Fibroblast of lung (primary cell): ENCODE measurements at regions not wholly inside any gene's neighbourhood (a gene's known extent, or its start where the extent isn't known, plus 50 kb on each side); places are given as distances from the start of the nearest gene placed in this dataset.

Experiments used
- DNase-seq, 2 donors: peaks; one replicate each; pipeline versions ENCODE4 v3.0.0 to v3.0.0-alpha.2; 2010; ENCODE audit warnings: low read depth in 2 of 2
- H2AFZ ChIP-seq: 2 replicates; pipeline ENCODE4 v1.5.1; 2012; ENCODE audit warnings: low read length, control low read depth, inconsistent platforms
- H3K27ac ChIP-seq: 2 replicates; pipeline ENCODE4 v1.5.1; 2011; ENCODE audit warnings: low read length, control low read depth; ENCODE audit not compliant: insufficient read depth
- H3K27me3 ChIP-seq: 2 replicates; pipeline ENCODE4 v1.5.1; 2011; ENCODE audit warnings: mild to moderate bottlenecking, low read length; ENCODE audit not compliant: control insufficient read depth, insufficient read depth
- H3K36me3 ChIP-seq: 2 replicates; pipeline ENCODE4 v1.5.1; 2011; ENCODE audit warnings: low read length; ENCODE audit not compliant: control insufficient read depth, insufficient read depth
- H3K4me1 ChIP-seq: 2 replicates; pipeline ENCODE4 v1.5.1; 2011; ENCODE audit warnings: low read length; ENCODE audit not compliant: control insufficient read depth, insufficient read depth; ENCODE audit errors: extremely low read depth
- H3K4me2 ChIP-seq: 2 replicates; pipeline ENCODE4 v1.5.1; 2011; ENCODE audit warnings: low read length, control low read depth; ENCODE audit not compliant: insufficient read depth; ENCODE audit errors: extremely low read depth
- H3K4me3 ChIP-seq, 4 experiments: fragments of 200-600 bp in 1 of 4; sonication (generic) in 1 of 4; replicated peaks in 1 of 4; 2 replicates each; pipeline ENCODE4 v1.5.1; 2011 to 2016; ENCODE audit warnings: low read length in 4 of 4, low read depth in 3 of 4, mild to moderate bottlenecking in 3 of 4, control low read depth in 2 of 4, inconsistent platforms in 1 of 4, mixed read lengths in 1 of 4; ENCODE audit not compliant: insufficient read depth in 1 of 4; ENCODE audit errors: control extremely low read depth in 1 of 4
- H3K79me2 ChIP-seq: 2 replicates; pipeline ENCODE4 v1.5.1; 2012; ENCODE audit warnings: mild to moderate bottlenecking, low read length, inconsistent platforms; ENCODE audit not compliant: control insufficient read depth, insufficient read depth
- H3K9ac ChIP-seq: 2 replicates; pipeline ENCODE4 v1.5.1; 2011; ENCODE audit warnings: mild to moderate bottlenecking, low read length, control low read depth; ENCODE audit not compliant: insufficient read depth
- H3K9me3 ChIP-seq: 2 replicates; pipeline ENCODE4 v1.5.1; 2012; ENCODE audit warnings: low read depth, low read length; ENCODE audit not compliant: control insufficient read depth, insufficient read depth
- H4K20me1 ChIP-seq: 2 replicates; pipeline ENCODE4 v1.5.1; 2011; ENCODE audit warnings: low read length; ENCODE audit not compliant: control insufficient read depth, insufficient read depth; ENCODE audit errors: extremely low read depth
- CTCF ChIP-seq, 2 donors: IDR thresholded peaks in 1 of 2; conservative IDR thresholded peaks in 1 of 2; 1 replicate in 1 of 2; 2 replicates in 1 of 2; pipeline ENCODE4 v1.5.1; 2011 to 2012; ENCODE audit warnings: low read length in 2 of 2, control low read depth in 1 of 2, inconsistent platforms in 1 of 2, low read depth in 1 of 2, mild to moderate bottlenecking in 1 of 2
- EZH2 ChIP-seq: IDR thresholded peaks from 2 replicates; pipeline ENCODE4 v1.5.1; 2012; ENCODE audit warnings: low read length, control low read depth, mild to moderate bottlenecking; ENCODE audit errors: missing control alignments

GRCh38 chr4:3712112-3712805, 53.9 kb upstream of the ADRA2C start:
- DNase-seq = no peak
- H3K4me2 ChIP-seq = no peak overlapping the region
- no peaks in the 10 kb centered on the region for H4K20me1 ChIP-seq
- no peaks in the 10 kb centered on the region for H3K36me3 ChIP-seq
- no peak overlapping the region for H3K9ac ChIP-seq
- TF ChIP-seq CTCF (conservative IDR thresholded peaks at IDR 0.05 in 1 of 2, IDR thresholded peaks at IDR 0.05 in 1 of 2; ENCODE audit: low read depth in 1 of 2, low read length in 2 of 2) = no peak
- no peak for TF ChIP-seq EZH2
- no peaks in the 10 kb centered on the region for H3K27me3 ChIP-seq
- H3K27ac ChIP-seq = no peak overlapping the region
- no peaks in the 10 kb centered on the region for H3K4me1 ChIP-seq
- no peak overlapping the region for H2AFZ ChIP-seq
- no peaks in the 10 kb centered on the region for H3K9me3 ChIP-seq
- H3K79me2 ChIP-seq = no peaks in the 10 kb centered on the region
- H3K4me3 ChIP-seq = no peak overlapping the region

- Histone ChIP-seq H3K36me3 (no peaks in the 10 kb centered on the region), H3K27me3 (no peaks in the 10 kb centered on the region), H4K20me1 (no peaks in the 10 kb centered on the region), H3K27ac (no peak overlapping the region), H3K4me3 (no peak overlapping the region), H3K4me1 (no peaks in the 10 kb centered on the region), H3K9ac (no peak overlapping the region), H3K79me2 (no peaks in the 10 kb centered on the region), H3K4me2 (no peak overlapping the region), H2AFZ (no peak overlapping the region), H3K9me3 (no peaks in the 10 kb centered on the region)
- DNase-seq = no peak
- TF ChIP-seq EZH2 (no peak), CTCF (conservative IDR thresholded peaks at IDR 0.05 in 1 of 2, IDR thresholded peaks at IDR 0.05 in 1 of 2; ENCODE audit: low read depth in 1 of 2, low read length in 2 of 2) (no peak)
These were observed 54.7 kb upstream of the ADRA2C start for GRCh38 chr4:3711183-3712111.

- H3K27me3 ChIP-seq = no peaks in the 10 kb centered on the region
- no peaks in the 10 kb centered on the region for H4K20me1 ChIP-seq
- H3K4me2 ChIP-seq = no peak overlapping the region
- no peaks in the 10 kb centered on the region for H3K79me2 ChIP-seq
- H3K27ac ChIP-seq = no peak overlapping the region
- no peaks in the 10 kb centered on the region for H3K4me1 ChIP-seq
- H3K4me3 ChIP-seq = no peak overlapping the region
- H3K9ac ChIP-seq = no peak overlapping the region
- no peaks in the 10 kb centered on the region for H3K36me3 ChIP-seq
- no peak overlapping the region for H2AFZ ChIP-seq
- H3K9me3 ChIP-seq = no peaks in the 10 kb centered on the region
- DNase-seq = peak in 1 of 2 donors; percentile 14
- no peak for TF ChIP-seq CTCF (conservative IDR thresholded peaks at IDR 0.05 in 1 of 2, IDR thresholded peaks at IDR 0.05 in 1 of 2; ENCODE audit: low read depth in 1 of 2, low read length in 2 of 2)
- TF ChIP-seq EZH2 = no peak
These were observed 55.6 kb upstream of the ADRA2C start for GRCh38 chr4:3710451-3711182.
